K562 (cell line): ENCODE measurements at regions not wholly inside any gene's neighbourhood (a gene's known extent, or its start where the extent isn't known, plus 50 kb on each side); places are given as distances from the start of the nearest gene placed in this dataset.

Source experiments
- ATAC-seq: fragments of 200-7000 bp; cut with Tn5 transposase; 3 replicates; pipeline ENCODE4 v1.9.1; 2020; ENCODE audit warnings: moderate library complexity
- BruUV-seq: library from RNA; stranded (reverse); fragments of 400-500 nt; replicated peaks from 2 replicates; lab custom pipeline; 2021; lab: Mats Ljungman, UMichigan
- CTCF ChIA-PET: fragments of 300-600 bp; formaldehyde crosslinking; extraction: SDS; loops from one replicate; lab custom pipeline; 2021; ENCODE audit warnings: low intra/inter-chr PET ratio; lab: Yijun Ruan, JAX
- POLR2A ChIA-PET: fragments of 300-600, 350-650 bp; sonication (Branson Sonifier 250); formaldehyde crosslinking; extraction: SDS; loops from one replicate; lab custom pipeline; 2021; ENCODE audit warnings: antibody characterized with exemption, inconsistent platforms; lab: Yijun Ruan, JAX
- DNase-seq, 4 experiments: peaks; one replicate each; pipeline versions ENCODE4 v3.0.0 to v3.0.0-alpha.2; 2011 to 2018; ENCODE audit warnings: low spot score in 3 of 4, mixed read lengths in 3 of 4; ENCODE audit errors: extremely low read depth in 1 of 4
- FAIRE-seq: peaks from 2 replicates; lab custom pipeline; 2011; peaks lifted over from hg19 to GRCh38; lab: Jason Lieb, UNC
- H2AFZ ChIP-seq: 2 replicates; pipeline ENCODE4 v1.6.0; 2011; ENCODE audit warnings: low read depth, low read length, control low read depth, inconsistent platforms
- H3K27ac ChIP-seq: fragments of 200-600 bp; 3 replicates; pipeline ENCODE4 v1.8.0; 2011; ENCODE audit warnings: low read depth, mild to moderate bottlenecking, control low read depth, inconsistent platforms, low read length, moderate library complexity, mixed read lengths; ENCODE audit errors: extremely low read depth
- H3K27me3 ChIP-seq, 2 experiments: fragments of 300-600 bp in 1 of 2; 2 replicates in 1 of 2; 3 replicates in 1 of 2; pipeline versions ENCODE4 v1.6.0 to v1.8.0; 2011; ENCODE audit warnings: inconsistent platforms in 2 of 2, low read length in 2 of 2, mild to moderate bottlenecking in 1 of 2, mixed read lengths in 1 of 2, moderate library complexity in 1 of 2; ENCODE audit not compliant: control insufficient read depth in 2 of 2, insufficient read depth in 2 of 2
- H3K36me3 ChIP-seq: fragments of 300-600 bp; 3 replicates; pipeline ENCODE4 v1.8.0; 2011; ENCODE audit warnings: mild to moderate bottlenecking, low read length, inconsistent platforms; ENCODE audit not compliant: control insufficient read depth, insufficient read depth
- H3K4me1 ChIP-seq, 2 experiments: fragments of 200-600 bp in 1 of 2; replicated peaks in 1 of 2; 2 replicates in 1 of 2; 3 replicates in 1 of 2; pipeline versions ENCODE4 v1.5.1 to v1.8.0; 2011; ENCODE audit warnings: inconsistent platforms in 2 of 2, low read length in 2 of 2, mild to moderate bottlenecking in 1 of 2, mixed read lengths in 1 of 2, moderate library complexity in 1 of 2; ENCODE audit not compliant: control insufficient read depth in 2 of 2, insufficient read depth in 2 of 2
- H3K4me2 ChIP-seq: 2 replicates; pipeline ENCODE4 v1.6.1; 2011; ENCODE audit warnings: low read length, control low read depth, inconsistent platforms, mixed read lengths; ENCODE audit not compliant: insufficient read depth
- H3K4me3 ChIP-seq: fragments of 200-600 bp; sonication (generic), shearing (Covaris generic); 2 replicates; pipeline ENCODE4 v1.5.1; 2016; ENCODE audit warnings: control low read depth, inconsistent platforms
- H3K79me2 ChIP-seq: fragments of 200-600 bp; 3 replicates; pipeline ENCODE4 v1.8.0; 2011; ENCODE audit warnings: low read length, inconsistent platforms; ENCODE audit not compliant: control insufficient read depth, insufficient read depth
- H3K9ac ChIP-seq, 2 experiments: 2 replicates each; pipeline versions ENCODE4 v1.6.0 to v1.6.1; 2011; ENCODE audit warnings: low read depth in 2 of 2, low read length in 2 of 2, control low read depth in 1 of 2, inconsistent platforms in 1 of 2, mild to moderate bottlenecking in 1 of 2, mixed read lengths in 1 of 2; ENCODE audit not compliant: insufficient read depth in 1 of 2
- H3K9me1 ChIP-seq: one replicate; pipeline ENCODE4 v1.6.0; 2011; ENCODE audit warnings: inconsistent platforms, mild to moderate bottlenecking, low read length, moderate library complexity; ENCODE audit not compliant: control insufficient read depth, insufficient read depth
- H3K9me3 ChIP-seq: replicated peaks from 2 replicates; pipeline ENCODE4 v1.5.1; 2011; ENCODE audit warnings: low read depth, low read length, inconsistent platforms; ENCODE audit not compliant: control insufficient read depth, insufficient read depth
- H4K20me1 ChIP-seq: replicated peaks from 2 replicates; pipeline ENCODE4 v1.6.1; 2011; ENCODE audit warnings: low read length, inconsistent platforms, mixed read lengths; ENCODE audit not compliant: control insufficient read depth, insufficient read depth
- ILK ChIP-seq: fragments of 450-650 bp; IDR thresholded peaks from 2 replicates; pipeline ENCODE4 v1.6.1; 2016; ENCODE audit warnings: missing genetic modification characterization, low read depth, mild to moderate bottlenecking, missing compliant biosample characterization, moderate library complexity, borderline replicate concordance
- KDM4B ChIP-seq, 2 experiments: fragments of 450-650 bp in 1 of 2; sonication (generic) in 1 of 2; IDR thresholded peaks; 2 replicates each; pipeline ENCODE4 v1.6.1; 2016 to 2017; ENCODE audit warnings: borderline replicate concordance in 2 of 2, antibody characterized with exemption in 1 of 2, low read depth in 1 of 2, mild to moderate bottlenecking in 1 of 2
- ZNF175 ChIP-seq: fragments of 200-800 bp; sonication (Bioruptor generic); IDR thresholded peaks from 2 replicates; pipeline ENCODE4 v1.6.1; 2016; ENCODE audit warnings: low read depth, mild to moderate bottlenecking, missing genetic modification characterization, missing compliant biosample characterization
- WGBS: fragments of 100-300 bp; shearing (Covaris generic); methylation state at CpG from one replicate; pipeline ENCODE4 v1.1.6; 2016; ENCODE audit warnings: low coverage, mixed read lengths; ENCODE audit not compliant: insufficient coverage; ENCODE audit errors: missing lambda C conversion rate; 5-methylcytosine and 5-hydroxymethylcytosine counted together
- in situ Hi-C: fragments of 300-500 bp; cut with MboI; formaldehyde crosslinking; loops from 4 replicates; pipeline ENCODE4 v1.15.0; 2018; ENCODE audit warnings: inconsistent platforms, mixed read lengths
- intact Hi-C: fragments of 100-400 bp; cut with micrococcal nuclease; formaldehyde crosslinking; loops from 2 replicates; pipeline ENCODE4 v1.14.2; 2022
- TF ChIP-seq, protein P1 (sequence below): fragments of 250-450 bp; sonication (Bioruptor Pico); IDR thresholded peaks from 2 replicates; pipeline ENCODE4 v1.4.0; 2020; ENCODE audit warnings: borderline replicate concordance

DNA sequence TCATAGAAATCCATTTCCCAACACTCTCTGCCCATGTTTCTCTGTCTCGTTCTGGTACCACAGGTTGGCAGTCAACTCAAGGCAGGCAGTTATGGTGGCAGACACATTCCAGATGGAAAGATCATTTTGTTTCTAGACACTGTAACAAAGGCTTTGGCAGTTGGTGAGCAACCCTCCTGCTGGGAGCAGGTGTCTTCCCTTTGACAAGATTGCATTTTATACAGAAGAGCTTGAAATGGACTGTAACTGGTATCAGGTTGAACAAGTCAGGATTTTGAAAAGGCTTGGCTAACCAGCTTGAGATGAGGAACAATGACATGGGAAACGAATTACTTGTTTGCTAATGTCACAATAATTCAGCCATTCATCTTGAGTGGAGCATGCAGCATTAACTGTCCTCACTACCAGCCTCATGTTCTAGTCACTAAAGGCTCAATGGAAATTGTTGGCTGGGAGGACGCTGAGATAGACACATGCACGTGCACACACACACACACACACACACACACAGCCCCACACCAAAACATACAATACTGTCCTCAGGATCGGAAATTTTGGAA is 170.0 kb downstream of the SEMA6D start:
- Histone ChIP-seq H3K36me3 (no peaks in the 10 kb centered on the region), H3K27me3 (no peaks in the 10 kb centered on the region), H3K9ac (no peak overlapping the region), H2AFZ (no peak overlapping the region), H3K4me2 (no peak overlapping the region), H3K27ac (no peak overlapping the region), H3K79me2 (no peaks in the 10 kb centered on the region), H4K20me1 (no peaks in the 10 kb centered on the region), H3K9me3 (no peaks in the 10 kb centered on the region), H3K4me1 (no peaks in the 10 kb centered on the region)
- FAIRE-seq: no peak
- POLR2A ChIA-PET: no interaction called here
- intact Hi-C loops: no loop called here
- CTCF ChIA-PET: no interaction called here
- no TSS peak for BruUV-seq
- TF ChIP-seq, protein P1, sequence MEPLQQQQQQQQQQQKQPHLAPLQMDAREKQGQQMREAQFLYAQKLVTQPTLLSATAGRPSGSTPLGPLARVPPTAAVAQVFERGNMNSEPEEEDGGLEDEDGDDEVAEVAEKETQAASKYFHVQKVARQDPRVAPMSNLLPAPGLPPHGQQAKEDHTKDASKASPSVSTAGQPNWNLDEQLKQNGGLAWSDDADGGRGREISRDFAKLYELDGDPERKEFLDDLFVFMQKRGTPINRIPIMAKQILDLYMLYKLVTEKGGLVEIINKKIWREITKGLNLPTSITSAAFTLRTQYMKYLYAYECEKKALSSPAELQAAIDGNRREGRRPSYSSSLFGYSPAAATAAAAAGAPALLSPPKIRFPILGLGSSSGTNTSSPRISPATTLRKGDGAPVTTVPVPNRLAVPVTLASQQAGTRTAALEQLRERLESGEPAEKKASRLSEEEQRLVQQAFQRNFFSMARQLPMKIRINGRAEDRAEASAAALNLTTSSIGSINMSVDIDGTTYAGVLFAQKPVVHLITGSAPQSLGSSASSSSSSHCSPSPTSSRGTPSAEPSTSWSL (CRISPR knock-in tag): no peak
- no peak for TF ChIP-seq KDM4B (IDR thresholded peaks at IDR 0.05; ENCODE audit: borderline replicate concordance in 2 of 2, low read depth in 1 of 2)
- no peak for TF ChIP-seq ZNF175 (CRISPR knock-in tag)
- TF ChIP-seq ILK (tag): no peak
- TF ChIP-seq, all 486 proteins: peak for 0
- Histone ChIP-seq H3K4me3 (no peak overlapping the region), H3K9me1 (no peaks in the 10 kb centered on the region)
- in situ Hi-C loops: no loop called here
- WGBS: 2% methylated on average over 5 of the region's 5 CpGs
- ATAC-seq (no peak), DNase-seq (no peak)
